OCI-LY1 (cell line): ENCODE measurements at regions not wholly inside any gene's neighbourhood (a gene's known extent, or its start where the extent isn't known, plus 50 kb on each side); places are given as distances from the start of the nearest gene placed in this dataset.
"Not testable (repeated sequence)": the region's sequence is repeated elsewhere in the genome, so short reads cannot be mapped to it uniquely, and the experiment has no call there.

Experiments
- H2AFZ ChIP-seq: fragments of 200-600 bp; sonication (generic), shearing (Covaris generic); 2 replicates; pipeline ENCODE4 v1.6.0; 2014; ENCODE audit warnings: antibody characterized with exemption, mild to moderate bottlenecking, low read length
- H3F3A ChIP-seq: fragments of 200-600 bp; sonication (generic), shearing (Covaris generic); 2 replicates; pipeline ENCODE4 v1.6.0; 2014; ENCODE audit warnings: mild to moderate bottlenecking, antibody characterized with exemption, low read length, moderate library complexity; ENCODE audit not compliant: insufficient read depth
- H3K27ac ChIP-seq: fragments of 200-600 bp; sonication (generic); 2 replicates; pipeline ENCODE4 v1.5.1; 2014; ENCODE audit warnings: low read length, mixed run types, mild to moderate bottlenecking, low read depth; ENCODE audit not compliant: poor library complexity, severe bottlenecking
- H3K27me3 ChIP-seq: fragments of 200-600 bp; sonication (generic); 2 replicates; pipeline ENCODE4 v1.6.0; 2014; ENCODE audit warnings: antibody characterized with exemption, mild to moderate bottlenecking, low read length, moderate library complexity; ENCODE audit not compliant: insufficient read depth
- H3K36me3 ChIP-seq: fragments of 200-600 bp; sonication (generic); 2 replicates; pipeline ENCODE4 v1.6.1; 2014; ENCODE audit warnings: mild to moderate bottlenecking, antibody characterized with exemption, low read length, moderate library complexity, mixed read lengths; ENCODE audit not compliant: insufficient read depth
- H3K4me1 ChIP-seq: fragments of 200-600 bp; sonication (generic); 2 replicates; pipeline ENCODE4 v1.5.1; 2014; ENCODE audit warnings: mild to moderate bottlenecking, low read length, moderate library complexity; ENCODE audit not compliant: insufficient read depth, severe bottlenecking
- H3K4me2 ChIP-seq: fragments of 200-600 bp; sonication (generic), shearing (Covaris generic); 2 replicates; pipeline ENCODE4 v1.6.1; 2014; ENCODE audit warnings: low read length
- H3K4me3 ChIP-seq: fragments of 200-600 bp; sonication (generic); 2 replicates; pipeline ENCODE4 v1.5.1; 2014; ENCODE audit warnings: low read length, low read depth, mild to moderate bottlenecking, mixed read lengths; ENCODE audit not compliant: poor library complexity, severe bottlenecking
- H3K79me2 ChIP-seq: fragments of 200-600 bp; shearing (Covaris generic); 2 replicates; pipeline ENCODE4 v1.6.1; 2016; ENCODE audit warnings: mixed run types, low read length, mixed read lengths; ENCODE audit not compliant: insufficient read depth
- H3K9ac ChIP-seq: fragments of 200-600 bp; sonication (generic), shearing (Covaris generic); 2 replicates; pipeline ENCODE4 v1.6.1; 2014; ENCODE audit warnings: mild to moderate bottlenecking, low read length, mixed read lengths
- H3K9me2 ChIP-seq: fragments of 200-600 bp; sonication (generic), shearing (Covaris generic); 2 replicates; pipeline ENCODE4 v1.6.1; 2014; ENCODE audit warnings: low read depth, mild to moderate bottlenecking, low read length, mixed read lengths
- H3K9me3 ChIP-seq: fragments of 200-600 bp; shearing (Covaris generic); 2 replicates; pipeline ENCODE4 v1.6.1; 2014; ENCODE audit warnings: low read length, mixed read lengths
- H4K20me1 ChIP-seq: fragments of 200-600 bp; sonication (generic), shearing (Covaris generic); 2 replicates; pipeline ENCODE4 v1.6.0; 2016; ENCODE audit warnings: mild to moderate bottlenecking, low read length; ENCODE audit not compliant: insufficient read depth
- EZH2 ChIP-seq: fragments of 200-600 bp; sonication (generic), shearing (Covaris generic); IDR thresholded peaks from 2 replicates; pipeline ENCODE4 v1.8.0; 2017; ENCODE audit warnings: borderline replicate concordance, mixed run types, mild to moderate bottlenecking, antibody characterized with exemption, low read length, moderate library complexity, mixed read lengths
- TF ChIP-seq, protein P1 (sequence below): fragments of 200-600 bp; sonication (generic), shearing (Covaris generic); IDR thresholded peaks from 2 replicates; pipeline ENCODE4 v1.5.1; 2017; ENCODE audit warnings: mild to moderate bottlenecking, antibody characterized with exemption, low read length, moderate library complexity, mixed read lengths

DNA sequence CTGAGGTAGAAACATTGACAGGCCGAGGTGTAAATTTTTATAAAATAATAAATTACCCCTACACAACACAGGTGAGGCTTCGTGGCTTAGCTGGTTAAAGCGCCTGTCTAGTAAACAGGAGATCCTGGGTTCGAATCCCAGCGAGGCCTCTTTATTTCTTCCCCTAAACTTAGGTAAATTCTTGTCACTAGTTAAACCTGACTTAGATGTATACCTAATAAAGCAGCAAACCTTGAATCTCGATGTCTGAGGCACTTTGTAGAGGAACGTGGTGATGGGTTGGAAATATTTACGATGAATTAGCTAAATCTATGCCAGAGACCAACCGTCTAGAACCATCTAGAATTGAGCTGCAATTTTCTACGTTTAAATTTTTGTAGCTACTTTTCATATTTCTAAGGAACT is 185.6 kb downstream of the OR2B2 start:
- no peaks in the 10 kb centered on the region for H3K79me2 ChIP-seq
- H3K4me2 ChIP-seq: no peak overlapping the region
- H3K27me3 ChIP-seq: peaks cover 3% of the 10 kb centered on the region; the same call in 1 of the 2 replicates
- H3K27ac ChIP-seq: no peak overlapping the region
- H3F3A ChIP-seq: 0 out of 2 replicates have a peak, but pooled peaks cover 3% of the 10 kb centered on the region
- TF ChIP-seq, protein P1, sequence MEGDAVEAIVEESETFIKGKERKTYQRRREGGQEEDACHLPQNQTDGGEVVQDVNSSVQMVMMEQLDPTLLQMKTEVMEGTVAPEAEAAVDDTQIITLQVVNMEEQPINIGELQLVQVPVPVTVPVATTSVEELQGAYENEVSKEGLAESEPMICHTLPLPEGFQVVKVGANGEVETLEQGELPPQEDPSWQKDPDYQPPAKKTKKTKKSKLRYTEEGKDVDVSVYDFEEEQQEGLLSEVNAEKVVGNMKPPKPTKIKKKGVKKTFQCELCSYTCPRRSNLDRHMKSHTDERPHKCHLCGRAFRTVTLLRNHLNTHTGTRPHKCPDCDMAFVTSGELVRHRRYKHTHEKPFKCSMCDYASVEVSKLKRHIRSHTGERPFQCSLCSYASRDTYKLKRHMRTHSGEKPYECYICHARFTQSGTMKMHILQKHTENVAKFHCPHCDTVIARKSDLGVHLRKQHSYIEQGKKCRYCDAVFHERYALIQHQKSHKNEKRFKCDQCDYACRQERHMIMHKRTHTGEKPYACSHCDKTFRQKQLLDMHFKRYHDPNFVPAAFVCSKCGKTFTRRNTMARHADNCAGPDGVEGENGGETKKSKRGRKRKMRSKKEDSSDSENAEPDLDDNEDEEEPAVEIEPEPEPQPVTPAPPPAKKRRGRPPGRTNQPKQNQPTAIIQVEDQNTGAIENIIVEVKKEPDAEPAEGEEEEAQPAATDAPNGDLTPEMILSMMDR: no peak
- no peak for TF ChIP-seq EZH2
- no peaks in the 10 kb centered on the region for H4K20me1 ChIP-seq
- H3K9ac ChIP-seq: no peak overlapping the region
- no peaks in the 10 kb centered on the region for H3K9me3 ChIP-seq
- no peak overlapping the region for H3K4me3 ChIP-seq
- no peak overlapping the region for H2AFZ ChIP-seq
- H3K36me3 ChIP-seq: no peaks in the 10 kb centered on the region
- H3K9me2 ChIP-seq: no peaks in the 10 kb centered on the region
- no peaks in the 10 kb centered on the region for H3K4me1 ChIP-seq

DNA sequence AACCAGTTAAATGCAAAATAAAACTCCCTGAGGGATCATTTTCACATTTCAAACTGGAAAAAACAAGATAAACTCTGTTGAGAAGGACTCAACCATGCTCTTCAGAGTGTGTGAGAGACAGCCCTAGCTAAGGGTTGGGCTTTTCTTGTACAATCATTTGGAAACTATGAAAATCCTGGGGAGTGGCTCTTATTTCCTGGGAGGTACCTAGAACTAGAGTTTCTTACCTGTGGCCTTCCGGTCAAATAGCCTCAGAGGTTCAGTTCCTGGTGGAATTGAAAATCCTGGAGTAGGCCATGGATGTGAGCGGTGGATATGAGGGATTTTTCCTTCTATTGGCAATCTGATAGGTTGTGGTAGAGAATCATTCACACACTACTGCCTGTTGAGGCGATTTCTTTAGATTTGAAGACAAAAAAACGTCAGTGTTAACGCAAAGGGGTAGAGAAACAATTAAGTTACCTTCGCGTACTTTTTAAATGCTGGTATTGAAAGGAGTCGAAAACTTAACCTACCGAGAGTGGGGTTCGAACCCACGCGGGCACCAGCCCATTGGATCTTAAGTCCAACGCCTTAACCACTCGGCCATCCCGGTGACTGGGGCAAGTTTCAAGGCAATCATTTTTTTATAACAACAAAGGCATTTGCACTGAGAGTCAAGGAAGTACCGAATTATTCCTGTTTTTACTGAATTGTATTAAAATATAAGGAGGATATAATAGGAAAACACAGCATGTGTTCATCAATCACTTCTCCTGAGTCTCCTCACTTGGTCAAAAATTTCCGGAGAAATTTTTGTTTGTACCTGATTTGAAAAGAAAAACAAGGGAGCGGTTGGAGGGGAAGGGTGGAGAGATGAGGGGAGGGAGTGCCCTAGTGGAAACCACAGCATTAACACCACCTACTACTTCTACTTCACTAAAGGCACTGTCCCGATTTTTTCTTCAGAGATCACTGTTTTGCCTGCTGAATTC is 191.3 kb downstream of the OR2B2 start:
- Histone ChIP-seq H3K79me2 (no peaks in the 10 kb centered on the region), H3K9me2 (no peaks in the 10 kb centered on the region), H3K36me3 (no peaks in the 10 kb centered on the region), H3K4me3 (no peak overlapping the region), H2AFZ (no peak overlapping the region), H4K20me1 (no peaks in the 10 kb centered on the region), H3K9me3 (no peaks in the 10 kb centered on the region), H3K4me1 (no peaks in the 10 kb centered on the region), H3K9ac (no peak overlapping the region), H3K4me2 (no peak overlapping the region), H3F3A (0 out of 2 replicates have a peak, but pooled peaks cover 3% of the 10 kb centered on the region), H3K27ac (no peak overlapping the region), H3K27me3 (peaks cover 3% of the 10 kb centered on the region; the same call in 1 of the 2 replicates)
- TF ChIP-seq EZH2: no peak
- TF ChIP-seq, protein P1: no peak

DNA sequence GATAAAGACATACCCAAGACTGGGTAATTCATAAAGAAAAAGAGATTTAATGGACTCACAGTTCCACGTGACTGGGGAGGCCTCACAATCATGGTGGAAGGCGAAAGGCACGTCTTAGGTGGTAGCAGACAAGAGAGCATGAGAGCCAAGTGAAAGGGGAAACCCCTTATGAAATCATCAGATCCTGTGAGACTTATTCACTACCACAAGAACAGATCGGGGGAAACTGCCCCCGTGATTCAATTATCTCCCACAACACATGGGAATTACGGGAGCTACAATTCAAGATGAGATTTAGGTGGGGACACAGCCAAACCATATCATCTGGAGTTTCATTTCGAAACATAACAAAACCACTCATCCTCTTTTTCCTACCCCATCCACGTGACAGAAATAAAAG is 193.2 kb downstream of the OR2B2 start:
- not testable (repeated sequence) for H2AFZ ChIP-seq, H3K9ac ChIP-seq, H3K36me3 ChIP-seq, H3K79me2 ChIP-seq, H3F3A ChIP-seq, H4K20me1 ChIP-seq, H3K4me1 ChIP-seq, H3K27ac ChIP-seq, H3K4me2 ChIP-seq, H3K9me3 ChIP-seq, H3K9me2 ChIP-seq, H3K27me3 ChIP-seq, H3K4me3 ChIP-seq
